Epithelial cell of prostate (primary cell): ENCODE measurements at regions not wholly inside any gene's neighbourhood (a gene's known extent, or its start where the extent isn't known, plus 50 kb on each side); places are given as distances from the start of the nearest gene placed in this dataset.
"Not testable (repeated sequence)": the region's sequence is repeated elsewhere in the genome, so short reads cannot be mapped to it uniquely, and the experiment has no call there.

ENCODE experiments used
- DNase-seq: peaks from one replicate; pipeline ENCODE4 v3.0.0-alpha.2; 2011; ENCODE audit warnings: low read depth, low spot score
- H3K27ac ChIP-seq: fragments of 450-650 bp; 2 replicates; pipeline ENCODE4 v1.5.1; 2017; ENCODE audit warnings: mild to moderate bottlenecking

- no peak for DNase-seq
- no peak overlapping the region for H3K27ac ChIP-seq
Observed at GRCh38 chr5:154593796-154594195, 115.8 kb upstream of the HAND1 start.

DNA sequence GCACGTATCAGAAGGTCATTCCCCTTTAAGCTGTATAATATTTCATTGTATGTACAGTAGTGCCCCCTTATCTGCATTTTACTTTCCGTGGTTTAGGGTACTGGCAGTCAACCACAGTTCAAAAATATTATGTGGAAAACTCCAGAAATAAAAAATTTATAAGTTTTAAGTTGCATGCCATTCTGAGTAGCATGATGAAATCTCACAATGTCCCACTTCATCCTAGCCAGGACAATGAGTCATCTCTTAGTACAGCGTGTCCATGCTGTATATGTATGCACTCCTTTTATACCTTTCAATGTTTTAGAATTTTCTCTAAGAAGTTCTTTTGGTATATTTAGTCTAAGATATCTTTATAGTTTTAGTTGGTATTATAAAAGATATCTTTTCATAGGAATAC is 115.0 kb upstream of the HAND1 start:
- no peak for DNase-seq
- no peak overlapping the region for H3K27ac ChIP-seq

- no peak overlapping the region for H3K27ac ChIP-seq
- DNase-seq, result no peak
Observed at GRCh38 chr5:154590093-154590724, 112.2 kb upstream of the HAND1 start.

- H3K27ac ChIP-seq, result no peak overlapping the region
- DNase-seq, result no peak
Observed at GRCh38 chr5:154589511-154589910, 111.5 kb upstream of the HAND1 start.

DNA sequence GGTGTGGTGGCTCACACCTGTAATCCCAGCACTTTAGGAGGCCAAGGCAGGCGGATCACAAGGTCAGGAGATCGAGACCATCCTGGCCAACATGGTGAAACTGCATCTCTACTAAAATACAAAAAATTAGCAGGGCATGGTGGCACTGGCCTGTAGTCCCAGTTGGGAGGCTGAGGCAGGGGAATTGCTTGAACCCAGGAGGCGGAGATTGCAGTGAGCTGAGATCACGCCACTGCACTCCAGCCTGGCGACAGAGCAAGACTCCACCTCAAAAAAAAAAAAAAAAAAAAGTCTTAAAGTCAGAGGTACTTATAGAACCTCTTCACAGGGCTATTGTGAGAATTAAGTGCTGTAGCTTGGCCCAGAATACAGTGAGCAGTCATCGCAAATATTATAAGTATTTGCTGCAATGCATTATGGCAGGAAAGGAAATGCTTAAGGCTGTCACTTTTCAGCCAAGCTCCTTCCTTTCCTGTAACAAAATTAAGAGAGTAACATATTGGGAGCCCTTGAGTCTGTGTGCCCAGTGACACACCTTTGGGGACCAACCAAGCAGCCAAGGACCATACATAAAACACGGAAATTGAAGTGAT is 110.9 kb upstream of the HAND1 start:
- not testable (repeated sequence) for DNase-seq, H3K27ac ChIP-seq

DNA sequence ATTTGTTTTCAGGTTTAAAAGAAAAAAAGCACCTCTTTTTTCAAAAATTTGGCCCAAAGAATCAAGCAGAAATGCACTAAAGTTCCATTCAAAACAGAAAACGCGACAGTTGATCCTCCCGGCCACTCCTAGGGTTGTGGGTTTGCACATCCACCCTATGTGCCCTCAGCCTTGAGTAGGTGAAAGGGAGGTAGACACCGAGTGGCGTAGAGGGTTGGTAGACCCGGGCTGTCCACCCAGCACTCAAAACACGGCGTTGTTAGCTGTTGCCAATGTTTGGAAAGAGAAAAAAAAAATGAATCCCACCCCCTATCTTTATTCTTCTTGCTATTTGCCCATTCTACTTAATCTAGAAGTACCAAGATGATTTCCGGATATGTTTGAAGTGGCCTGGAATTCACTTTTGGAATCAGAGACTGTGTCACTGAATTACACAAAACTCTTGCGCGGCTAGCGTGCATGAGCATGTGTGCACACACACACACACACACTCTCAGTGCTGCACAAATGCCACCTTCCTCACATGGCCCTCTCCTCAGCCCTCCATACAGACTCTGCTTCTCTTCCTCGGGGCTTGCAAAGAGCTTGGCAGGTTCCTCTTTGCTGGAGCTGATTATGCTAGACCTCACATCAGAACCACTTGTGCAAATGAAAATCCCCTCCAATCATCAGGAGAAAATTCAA is 110.2 kb upstream of the HAND1 start:
- no peak for DNase-seq
- H3K27ac ChIP-seq, result no peak overlapping the region

DNA sequence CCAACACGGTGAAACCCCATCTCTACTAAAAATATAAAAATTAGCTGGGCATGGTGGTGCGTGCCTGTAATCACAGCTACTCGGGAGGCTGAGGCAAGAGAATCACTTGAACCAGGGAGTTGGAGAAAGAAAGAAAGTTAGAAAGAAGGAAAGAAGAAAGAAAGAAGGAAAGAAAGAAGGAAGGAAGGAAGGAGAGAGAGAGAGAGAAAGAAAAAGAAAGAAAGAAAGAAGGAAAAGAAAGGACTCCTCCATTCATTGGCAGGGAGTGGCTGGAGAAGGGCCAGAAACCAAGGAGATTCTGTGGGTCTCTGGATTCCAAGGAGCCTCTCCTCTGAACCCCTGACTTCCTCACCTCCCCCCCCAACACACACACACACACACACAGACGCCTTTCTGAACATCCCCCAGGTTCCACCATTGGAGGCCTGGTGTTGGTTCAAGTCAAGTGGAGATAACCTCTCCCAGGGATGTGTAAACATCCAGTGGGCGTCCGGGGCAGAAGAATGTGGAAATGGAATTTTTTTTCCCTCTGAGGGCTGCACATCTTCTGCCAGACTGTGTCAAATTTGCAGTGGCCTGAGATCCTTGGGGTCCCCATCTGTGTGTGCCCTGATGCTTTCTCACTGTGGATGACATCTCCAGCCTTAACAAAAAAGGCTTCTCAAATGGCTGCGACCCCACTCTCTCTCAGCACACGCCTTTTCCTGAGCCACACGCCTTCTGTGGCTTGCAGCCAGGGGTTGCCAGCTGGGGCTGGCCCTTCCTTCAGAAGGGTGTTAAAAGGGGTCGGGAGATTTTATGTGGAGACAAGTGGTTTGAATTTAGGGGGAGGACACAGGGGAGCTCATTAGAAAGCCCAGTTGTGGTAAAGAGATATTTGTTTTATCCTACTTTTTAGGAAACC is 109.3 kb upstream of the HAND1 start:
- DNase-seq, result no peak
- H3K27ac ChIP-seq, result no peak overlapping the region

- no peak for DNase-seq
- no peak overlapping the region for H3K27ac ChIP-seq
Observed at GRCh38 chr5:154583671-154584177, 105.7 kb upstream of the HAND1 start.

DNA sequence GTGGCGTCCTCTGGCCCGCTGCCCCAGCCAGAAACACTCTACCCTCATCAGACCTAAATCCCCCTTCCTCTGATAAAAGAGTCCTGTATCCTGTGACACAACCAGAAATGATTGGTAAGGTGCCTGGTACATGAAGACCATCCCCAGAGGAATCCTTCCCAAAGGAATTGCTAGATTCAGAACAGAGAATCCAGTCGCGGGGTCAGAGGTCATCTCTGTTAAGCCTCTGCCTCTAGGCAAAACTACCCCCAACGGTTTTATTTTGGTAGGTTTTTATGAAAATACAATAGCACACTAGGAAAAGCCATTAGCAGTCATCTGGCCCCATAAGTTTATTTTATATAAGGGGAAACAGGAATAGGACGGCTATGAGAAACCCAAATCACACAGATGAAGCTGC is 102.4 kb upstream of the HAND1 start:
- H3K27ac ChIP-seq, result no peak overlapping the region
- no peak for DNase-seq

DNA sequence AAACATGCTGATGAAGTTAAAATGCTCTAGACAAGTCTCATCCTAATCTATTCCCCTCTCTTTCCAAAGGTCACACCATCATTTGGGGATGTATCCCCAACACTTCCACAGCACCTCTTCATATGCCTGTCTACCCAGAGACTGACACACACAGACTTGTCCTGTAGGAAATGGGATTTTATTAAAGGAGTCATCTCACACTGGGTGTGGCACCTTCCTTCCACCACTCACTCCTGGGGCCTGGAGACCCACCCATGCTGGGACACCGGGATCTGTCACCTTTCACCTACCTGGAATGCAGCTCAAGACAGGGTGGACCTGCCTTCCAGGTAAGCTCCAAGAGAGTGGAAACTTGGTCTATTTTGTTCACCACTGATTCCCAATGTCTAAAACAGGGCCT is 99.4 kb upstream of the HAND1 start:
- no peak for DNase-seq
- no peak overlapping the region for H3K27ac ChIP-seq

- no peak overlapping the region for H3K27ac ChIP-seq
- no peak for DNase-seq
Observed at GRCh38 chr5:154576429-154576806, 98.4 kb upstream of the HAND1 start.

DNA sequence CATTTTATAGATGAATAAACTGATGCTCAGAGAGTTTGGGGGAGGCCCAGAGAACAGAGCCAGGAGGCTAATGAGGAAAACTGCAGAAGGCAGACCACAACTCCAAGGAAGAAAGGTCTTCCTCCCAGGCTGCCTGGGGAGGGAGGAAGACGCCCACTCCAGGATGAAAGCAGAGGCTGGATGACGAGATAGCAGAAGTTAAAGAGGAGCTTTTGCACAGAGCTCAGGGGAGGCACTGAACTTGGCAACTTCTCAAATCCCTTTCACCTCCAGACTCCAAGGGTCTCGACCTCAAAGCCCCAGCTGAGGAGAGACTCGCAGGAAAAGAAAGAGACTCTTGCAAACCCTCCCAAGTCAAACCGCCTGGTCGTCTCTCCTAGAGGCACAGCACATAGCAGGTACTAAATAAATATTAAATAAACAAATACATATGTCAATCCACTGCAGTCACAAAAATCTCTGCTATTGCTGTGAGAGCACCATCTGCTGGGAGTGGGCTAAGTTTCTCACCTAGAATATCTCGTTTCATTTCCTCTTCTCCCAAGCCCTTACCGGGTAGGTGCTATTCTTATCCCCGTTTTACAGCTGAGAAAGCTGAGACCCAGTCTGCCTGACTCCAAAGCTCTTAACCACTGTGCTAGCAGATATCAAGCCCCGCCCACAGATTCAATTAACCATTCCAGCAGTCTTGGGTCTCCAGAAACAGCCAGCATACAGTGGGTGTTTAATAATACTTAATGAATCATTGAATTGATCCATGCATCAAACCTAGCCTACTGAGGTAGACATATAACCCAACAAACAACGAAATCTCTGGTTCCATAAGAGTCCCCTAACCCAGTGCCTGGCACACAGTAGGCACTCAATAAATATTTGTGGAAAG is 97.8 kb upstream of the HAND1 start:
- no peak for DNase-seq
- no peak overlapping the region for H3K27ac ChIP-seq

DNA sequence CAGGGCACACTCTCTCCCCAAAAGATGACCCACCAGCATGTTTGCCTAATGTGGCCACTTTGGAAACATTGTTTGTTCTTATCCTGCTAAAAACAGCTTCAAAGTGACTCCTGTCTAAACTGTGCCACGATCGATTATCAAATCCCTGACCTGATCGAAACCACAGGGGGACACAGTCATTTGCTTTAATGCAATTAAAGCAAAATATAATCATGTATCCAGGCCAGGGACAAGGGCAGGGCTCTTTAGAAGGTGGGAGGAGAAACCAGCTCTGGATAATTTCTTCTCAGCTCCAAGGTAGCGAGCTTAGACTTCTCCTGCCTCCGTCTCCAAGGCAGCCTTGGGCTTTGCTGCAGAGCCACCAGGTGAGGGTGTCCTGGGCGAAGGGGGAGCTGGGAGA is 95.0 kb upstream of the HAND1 start:
- DNase-seq, result no peak
- no peak overlapping the region for H3K27ac ChIP-seq

DNA sequence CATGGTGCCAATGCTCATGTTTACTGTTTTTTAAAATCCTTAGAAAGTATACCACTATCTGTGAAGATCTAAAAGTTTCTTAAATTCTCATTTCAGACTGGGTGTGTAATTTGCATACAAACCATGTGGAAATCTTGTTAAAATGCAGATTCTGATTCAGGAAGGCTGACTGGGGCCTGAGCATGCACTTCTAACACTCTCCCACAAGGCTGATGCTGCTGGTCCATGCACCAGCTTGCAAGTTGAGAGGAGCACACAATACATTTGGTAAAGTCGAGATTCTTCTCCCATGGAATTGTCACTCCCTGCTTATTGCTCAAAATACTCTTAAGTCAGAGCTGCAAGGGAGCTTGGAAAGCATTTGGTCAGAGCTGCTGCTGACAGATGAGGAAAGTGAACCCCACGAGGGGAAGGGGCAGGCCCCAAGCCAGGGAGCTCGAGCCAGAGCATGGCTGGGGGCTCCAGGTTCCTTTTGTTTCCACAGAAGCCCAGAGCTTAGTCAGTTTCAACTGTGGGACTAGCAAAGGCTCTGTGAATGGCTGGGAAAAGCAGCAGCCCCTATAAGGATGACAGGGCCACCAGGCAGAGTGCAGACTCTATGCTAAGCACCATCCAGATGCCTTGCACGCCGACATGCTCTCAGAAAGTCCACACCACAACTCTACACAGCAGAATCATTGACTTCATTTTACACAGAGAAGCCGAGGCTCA is 93.5 kb upstream of the HAND1 start:
- no peak for DNase-seq
- no peak overlapping the region for H3K27ac ChIP-seq

- H3K27ac ChIP-seq, result no peak overlapping the region
- DNase-seq, result no peak
Observed at GRCh38 chr5:154570572-154571324, 92.7 kb upstream of the HAND1 start.

DNA sequence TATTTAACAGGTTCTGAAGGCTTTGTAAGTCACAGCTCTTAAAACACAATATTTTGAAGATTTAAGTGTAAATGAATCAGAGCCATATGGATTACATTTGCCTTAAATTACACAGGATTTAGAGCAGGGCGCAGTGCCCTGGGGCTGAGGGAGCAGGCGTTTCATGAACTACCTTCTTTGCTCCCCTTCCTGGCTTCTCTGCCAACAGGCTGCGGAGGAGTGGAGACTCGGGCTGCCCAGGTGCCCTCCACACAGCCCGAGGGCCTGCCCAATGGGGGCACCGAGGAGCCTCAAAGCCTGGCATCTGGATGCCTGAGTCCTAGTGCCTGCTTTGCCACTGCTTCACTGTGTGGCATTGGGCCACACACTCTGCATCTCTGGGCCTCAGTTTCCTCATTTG is 90.6 kb upstream of the HAND1 start:
- H3K27ac ChIP-seq, result no peak overlapping the region
- DNase-seq, result no peak

GRCh38 chr5:154567155-154567554 is 89.1 kb upstream of the HAND1 start:
- H3K27ac ChIP-seq, result no peak overlapping the region
- DNase-seq, result no peak

DNA sequence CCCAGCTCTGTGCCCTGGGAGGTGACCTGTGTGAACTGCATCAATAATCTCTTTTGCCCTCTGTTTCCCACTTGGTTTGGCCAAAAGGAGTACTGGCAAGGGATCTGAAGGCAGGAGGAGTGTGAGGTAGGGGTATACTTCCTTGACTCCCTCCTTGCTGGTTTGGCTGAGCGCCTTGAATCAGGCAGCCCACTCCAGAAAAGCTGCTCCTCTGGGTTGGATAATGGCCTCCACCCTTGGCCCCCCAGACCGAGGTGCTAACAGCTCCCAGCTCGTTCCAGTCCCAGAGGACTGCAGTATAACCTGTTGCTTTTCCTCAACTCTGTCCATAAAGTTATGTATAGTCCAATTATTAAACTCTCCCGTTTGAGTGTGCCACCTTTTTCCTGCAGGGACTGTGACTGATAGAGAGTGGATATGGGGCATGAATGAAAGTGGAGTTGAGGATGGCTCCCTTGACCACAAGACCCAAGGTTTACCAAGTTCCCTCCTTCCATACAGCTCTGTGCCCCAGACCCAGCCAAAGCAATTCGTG is 88.2 kb upstream of the HAND1 start:
- no peak for DNase-seq
- H3K27ac ChIP-seq, result no peak overlapping the region
